ENCODE measurements at regions not wholly inside any gene's neighbourhood (a gene's known extent, or its start where the extent isn't known, plus 50 kb on each side); places are given as distances from the start of the nearest gene placed in this dataset.
"Not testable (repeated sequence)": the region's sequence is repeated elsewhere in the genome, so short reads cannot be mapped to it uniquely, and the experiment has no call there.

DNA sequence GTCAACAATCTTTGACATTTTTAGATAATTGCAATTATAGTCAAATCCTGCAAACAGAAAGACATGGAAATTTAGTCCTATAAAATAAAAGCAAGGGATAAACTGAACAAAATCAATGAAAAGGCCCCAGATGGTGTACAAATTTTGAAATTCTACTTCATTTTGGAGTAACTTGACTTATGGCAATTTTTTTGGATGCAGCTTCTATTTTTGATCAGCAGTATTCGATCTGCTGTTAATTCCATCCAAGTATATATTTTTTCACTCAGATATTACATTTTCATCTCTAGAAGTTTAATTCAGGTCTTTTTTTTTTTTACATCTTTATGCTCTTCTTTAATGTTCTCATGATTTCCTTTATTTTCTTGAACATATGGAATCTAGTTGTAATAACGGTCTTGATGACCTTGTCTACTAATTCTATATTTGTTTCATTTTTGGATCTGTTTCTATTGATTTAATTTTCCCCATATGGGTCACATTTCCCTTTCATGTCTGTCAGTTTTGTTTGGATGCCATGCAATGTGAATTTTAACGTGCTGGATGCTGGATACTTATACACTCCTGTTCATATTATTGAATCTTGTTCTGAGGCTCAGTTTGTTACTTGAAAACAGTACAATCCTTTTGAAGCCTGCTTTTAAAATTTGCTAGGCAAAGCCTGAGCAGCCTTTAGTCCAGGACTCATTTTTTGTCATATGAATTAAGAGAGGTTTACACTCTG is 164.3 kb upstream of the FAM3C start:
- DNase-seq, result no peak

DNA sequence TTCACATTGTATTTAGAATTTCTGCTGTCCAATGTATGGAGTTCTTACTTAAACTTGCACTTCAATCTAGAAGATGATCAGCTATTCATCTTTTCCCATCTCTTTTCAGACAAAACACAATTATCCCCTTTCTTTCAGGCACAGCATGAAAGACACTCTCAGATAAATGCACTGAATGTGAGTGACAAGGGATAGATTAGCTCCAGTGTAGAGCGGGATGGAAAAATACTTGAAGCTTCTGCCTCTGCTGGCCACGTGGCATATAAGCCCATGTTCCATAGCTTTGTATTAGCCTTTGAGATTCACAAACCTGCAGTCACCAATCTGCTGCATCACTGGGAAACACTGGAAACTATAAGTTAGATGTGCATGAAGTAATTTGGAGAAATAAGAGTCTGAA is 162.2 kb upstream of the FAM3C start:
- no peak for DNase-seq

DNA sequence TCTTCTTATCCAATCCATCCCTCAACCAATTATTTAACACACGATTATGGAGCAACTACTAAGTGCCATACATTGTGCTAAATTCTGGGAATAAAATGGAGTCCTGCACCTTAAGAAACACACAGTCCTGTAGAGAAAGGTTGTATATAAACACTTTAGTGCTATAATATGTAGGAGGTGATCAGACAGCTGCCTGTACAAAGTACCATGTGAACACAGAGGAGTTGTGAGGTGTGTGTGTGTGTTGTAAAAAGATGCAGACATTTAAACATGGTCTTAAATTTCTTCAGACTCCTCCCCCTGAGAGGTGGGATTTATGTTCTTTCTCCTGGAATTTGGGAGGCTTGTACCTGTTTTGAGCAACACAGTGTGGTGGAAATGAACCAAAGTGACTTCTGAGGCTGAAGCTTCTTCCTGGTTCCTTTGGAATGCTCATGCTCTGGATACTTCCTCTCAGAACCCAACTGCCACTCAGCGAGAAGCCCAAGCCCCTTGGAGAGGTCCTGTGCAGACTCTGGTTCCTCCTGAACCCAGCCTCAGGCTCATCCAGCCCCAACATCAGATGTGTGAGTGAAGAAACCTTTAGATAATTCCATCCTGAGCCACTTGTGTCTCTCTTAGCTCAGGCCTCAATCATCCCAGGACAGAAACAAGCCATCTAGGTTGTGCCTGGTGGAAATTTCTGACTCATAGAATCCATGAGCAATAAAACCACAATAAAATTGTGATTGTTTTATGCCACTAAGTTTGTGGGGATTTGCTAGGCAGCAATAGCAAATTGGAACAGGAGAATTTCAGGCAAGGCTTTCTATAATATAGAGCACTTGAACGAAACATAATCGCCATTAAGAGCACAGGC is 161.2 kb upstream of the FAM3C start:
- DNase-seq, result no peak

DNA sequence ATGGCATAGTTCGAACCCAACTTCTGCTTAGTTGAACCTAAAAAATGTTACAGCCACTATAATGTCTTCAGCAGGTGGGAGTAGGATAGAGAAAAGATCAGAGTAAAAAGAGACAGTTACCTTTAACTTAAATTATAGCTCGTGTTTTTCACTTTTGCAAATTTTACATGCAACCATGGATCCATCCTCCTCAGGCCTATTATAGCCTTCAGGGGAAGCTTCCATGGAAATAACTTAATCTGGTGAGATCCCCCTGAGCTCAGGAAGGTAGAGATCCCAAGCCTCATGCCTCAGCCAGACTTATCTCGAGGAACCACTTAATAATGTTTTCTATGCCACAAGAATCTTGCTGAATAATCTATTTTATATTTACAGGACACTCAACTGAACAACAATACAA is 159.4 kb upstream of the FAM3C start:
- DNase-seq, result no peak

DNA sequence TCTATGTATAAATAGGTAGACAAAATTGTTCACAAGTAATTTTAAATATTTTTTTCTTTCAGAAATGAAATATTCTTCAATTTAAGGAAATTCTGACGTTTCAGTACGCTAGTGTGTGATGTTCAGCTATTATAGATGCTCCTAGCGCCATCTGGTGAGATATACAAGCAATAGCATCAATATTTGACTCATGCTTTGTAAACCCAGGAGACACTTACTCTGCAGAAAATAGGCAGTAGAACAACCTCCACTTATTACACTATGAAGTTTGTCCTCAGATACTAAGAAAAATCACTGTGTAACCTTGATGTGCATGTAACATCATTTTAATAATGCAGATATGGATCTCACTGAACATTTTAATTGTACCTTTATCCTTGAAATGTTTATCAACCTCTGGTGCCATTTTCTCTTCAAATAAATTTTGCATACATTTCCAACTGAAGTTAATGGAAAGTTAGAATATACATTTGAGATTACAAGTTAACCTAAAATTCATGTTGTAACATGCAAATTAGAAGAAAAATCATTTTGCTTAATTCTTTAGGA is 151.5 kb upstream of the FAM3C start:
- peak; percentile 1 for DNase-seq

DNA sequence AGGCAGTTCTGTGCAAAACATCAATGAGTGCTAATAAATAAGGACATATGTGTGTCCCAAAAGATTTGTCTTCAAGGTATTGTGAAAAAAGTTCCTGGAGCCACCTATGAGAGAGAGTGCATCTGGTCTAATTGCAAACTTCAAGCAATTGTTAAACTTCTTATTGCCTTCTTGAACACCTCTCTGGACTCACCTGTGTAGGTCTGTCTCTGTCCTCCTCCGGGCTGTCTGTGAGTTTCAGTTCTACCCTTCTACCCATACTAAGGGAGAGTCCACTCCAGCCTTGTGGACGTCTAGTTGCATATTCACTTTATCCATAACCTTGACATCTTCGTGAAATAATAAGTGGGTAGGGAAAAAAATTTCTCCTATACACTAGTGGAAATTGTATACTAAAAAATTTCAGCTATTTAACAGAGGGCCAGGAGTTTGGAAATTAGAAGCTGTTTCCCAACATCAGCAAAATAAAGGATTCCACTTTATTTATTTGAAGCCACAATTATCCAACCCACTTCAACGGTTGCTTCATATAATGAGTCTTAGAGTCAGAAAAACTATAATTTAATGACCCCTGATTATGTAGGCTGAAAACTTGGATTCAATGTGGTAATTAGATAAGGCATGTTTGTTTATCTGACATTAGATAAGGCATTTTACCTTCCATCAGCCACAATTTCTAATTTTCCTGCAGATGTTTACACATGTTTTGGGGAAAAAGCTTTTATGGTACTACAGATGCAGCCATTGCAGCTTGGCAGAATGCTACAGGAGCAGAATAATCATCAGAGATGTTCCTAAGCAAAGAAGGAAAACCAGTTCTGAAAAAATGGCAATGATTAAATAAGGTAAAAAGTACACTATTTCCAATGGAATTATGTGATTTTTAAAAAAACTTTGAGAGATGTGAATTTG is 150.8 kb upstream of the FAM3C start:
- DNase-seq, result no peak

DNA sequence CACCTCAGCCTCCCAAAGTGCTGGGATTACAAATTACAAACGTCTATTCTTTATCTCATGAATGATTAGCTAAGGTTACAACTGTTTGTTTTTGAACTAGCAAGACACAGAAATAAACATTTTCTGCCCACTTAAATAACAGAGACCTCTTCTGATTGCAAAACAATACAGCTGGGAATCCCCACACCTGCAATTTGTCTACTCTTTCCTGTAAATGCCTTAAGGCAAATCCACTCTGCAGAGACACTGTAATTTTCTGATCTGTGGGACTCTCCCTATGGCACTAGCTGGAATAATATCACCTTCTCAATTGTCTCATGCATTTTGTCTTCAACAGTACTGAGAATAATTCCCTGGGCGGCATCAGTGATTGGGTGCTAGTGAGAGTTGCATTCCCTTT is 149.3 kb upstream of the FAM3C start:
- no peak for DNase-seq

DNA sequence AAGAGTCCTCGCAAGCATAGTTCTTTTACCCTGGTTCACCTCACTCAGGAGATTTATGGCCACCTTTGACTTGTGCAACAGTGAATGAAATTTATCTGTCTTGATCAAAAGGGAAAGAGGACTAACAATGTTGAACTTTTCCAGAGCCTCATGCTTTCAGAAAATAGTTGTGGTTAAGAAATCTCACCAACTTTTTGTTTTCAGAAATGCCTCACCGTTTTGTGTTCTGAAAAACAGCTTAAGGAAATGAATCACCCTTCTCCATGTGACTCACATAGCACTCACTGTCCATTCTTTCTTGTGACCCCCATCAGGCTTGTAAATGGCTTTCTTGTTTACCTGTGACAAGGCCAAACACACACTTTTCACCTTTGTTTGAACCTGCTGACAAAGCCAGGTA is 148.6 kb upstream of the FAM3C start:
- no peak for DNase-seq

DNA sequence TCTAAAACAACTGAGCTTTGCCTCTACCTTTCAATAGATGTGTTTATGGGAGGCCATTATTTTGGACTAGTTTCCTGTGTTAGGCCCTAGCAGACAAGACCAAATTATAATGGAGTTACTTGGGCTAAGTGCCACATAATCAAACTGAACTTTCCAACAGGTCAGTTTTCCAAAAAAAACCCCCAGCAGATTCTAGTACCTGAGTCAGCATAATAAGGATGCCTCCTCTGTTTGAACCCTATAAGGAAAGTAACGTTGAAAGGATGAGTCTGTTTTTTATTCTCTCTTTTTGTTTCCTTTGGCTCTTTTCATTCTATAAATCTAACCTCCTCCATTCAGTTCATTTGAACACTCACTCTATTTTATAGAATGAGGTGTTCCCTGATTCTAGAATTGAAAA is 148.1 kb upstream of the FAM3C start:
- DNase-seq, result no peak

DNA sequence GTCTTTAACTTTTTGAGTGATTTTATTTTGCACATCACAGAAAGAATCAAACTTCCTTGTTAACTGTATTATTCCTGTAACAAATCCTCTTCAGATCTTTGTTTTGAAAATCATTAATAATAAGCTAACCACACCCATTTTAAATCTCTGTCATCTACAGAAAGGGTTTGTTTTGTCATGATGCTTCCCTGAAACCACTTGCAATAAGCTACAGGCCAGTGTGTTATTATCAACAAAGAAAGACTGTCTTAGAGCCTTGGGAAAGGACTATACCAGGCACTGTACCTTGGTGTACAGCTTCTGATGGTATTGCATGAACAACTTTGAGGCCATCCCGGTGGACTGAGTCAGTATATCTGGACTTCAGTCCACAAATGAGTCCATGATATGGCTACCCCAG is 145.3 kb upstream of the FAM3C start:
- DNase-seq, result no peak

DNA sequence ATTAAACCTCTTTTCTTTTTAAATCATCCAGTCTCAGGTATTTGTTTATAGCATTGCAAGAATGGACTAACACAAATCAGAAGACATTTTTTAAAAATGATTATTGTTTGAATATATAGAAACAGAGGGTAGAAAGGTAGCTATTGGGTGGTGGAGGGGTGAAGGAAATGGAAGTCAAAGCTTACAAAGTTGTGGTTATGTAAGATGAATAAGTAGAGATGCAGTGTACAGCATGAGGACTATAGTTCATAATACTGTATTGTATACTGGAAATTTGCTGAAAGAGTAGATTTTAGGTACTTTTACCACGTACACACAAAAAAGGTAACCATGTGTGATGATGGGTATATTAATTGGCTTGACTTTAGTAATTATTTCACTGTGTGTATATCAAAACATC is 144.0 kb upstream of the FAM3C start:
- DNase-seq, result no peak

DNA sequence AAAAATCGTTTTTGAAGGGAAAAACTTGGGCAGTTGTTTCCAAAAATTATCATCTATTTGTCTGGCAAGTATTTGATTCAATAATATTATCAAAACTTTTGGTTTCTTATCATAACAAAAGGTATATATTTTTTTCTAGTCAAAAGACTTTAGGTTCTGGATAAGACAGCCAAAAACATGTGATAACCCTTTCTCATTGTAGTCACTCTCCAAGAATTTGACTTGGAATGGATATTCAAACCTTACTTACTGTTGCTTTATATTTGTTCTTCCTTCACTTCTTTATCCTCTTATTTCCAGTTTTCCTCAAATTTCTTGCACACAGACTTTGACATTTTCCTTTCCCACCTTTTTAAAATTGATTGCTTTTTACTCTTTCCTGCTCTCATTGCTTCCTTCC is 140.9 kb upstream of the FAM3C start:
- DNase-seq, result no peak

DNA sequence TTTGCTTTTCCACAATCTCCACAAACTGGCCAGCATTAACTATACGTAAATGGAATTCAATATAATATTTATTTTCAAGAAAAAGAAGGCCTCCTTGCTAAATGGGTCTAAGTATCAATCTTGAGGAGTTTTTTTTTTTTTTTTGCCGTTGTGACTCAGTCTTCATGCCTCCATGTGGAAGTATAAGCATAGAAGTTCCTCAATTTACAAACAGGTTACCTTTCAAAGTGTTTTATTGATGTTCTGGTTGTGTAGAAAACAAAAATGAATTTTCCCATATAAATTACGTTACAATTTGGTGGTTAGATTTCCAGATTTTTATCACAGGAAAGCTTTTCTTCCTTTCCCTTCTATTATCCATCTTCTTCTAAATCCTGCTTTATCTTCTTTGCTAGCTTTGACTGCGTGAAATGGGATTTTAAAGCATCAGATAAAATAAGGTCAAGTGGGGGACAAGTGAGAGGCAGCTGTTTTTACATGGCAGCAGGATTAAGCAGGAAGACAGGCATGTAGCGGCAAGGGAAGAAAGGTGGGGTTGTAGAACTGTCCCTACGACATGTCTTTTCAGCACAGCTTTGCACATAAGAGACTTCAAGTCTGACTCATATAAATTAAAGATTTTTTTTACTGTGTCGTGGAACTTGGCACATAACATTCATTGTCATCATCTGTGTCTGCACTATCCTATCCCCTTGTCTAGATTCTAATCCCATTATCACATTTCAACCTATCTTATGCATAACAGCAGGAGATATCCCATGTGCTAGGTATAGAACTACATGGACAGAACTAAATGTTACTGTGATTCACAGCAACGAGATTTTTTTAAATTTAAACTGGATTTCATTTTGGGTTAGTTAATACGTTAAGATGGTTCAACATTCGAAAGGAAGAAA is 135.3 kb upstream of the FAM3C start:
- no peak for DNase-seq

DNA sequence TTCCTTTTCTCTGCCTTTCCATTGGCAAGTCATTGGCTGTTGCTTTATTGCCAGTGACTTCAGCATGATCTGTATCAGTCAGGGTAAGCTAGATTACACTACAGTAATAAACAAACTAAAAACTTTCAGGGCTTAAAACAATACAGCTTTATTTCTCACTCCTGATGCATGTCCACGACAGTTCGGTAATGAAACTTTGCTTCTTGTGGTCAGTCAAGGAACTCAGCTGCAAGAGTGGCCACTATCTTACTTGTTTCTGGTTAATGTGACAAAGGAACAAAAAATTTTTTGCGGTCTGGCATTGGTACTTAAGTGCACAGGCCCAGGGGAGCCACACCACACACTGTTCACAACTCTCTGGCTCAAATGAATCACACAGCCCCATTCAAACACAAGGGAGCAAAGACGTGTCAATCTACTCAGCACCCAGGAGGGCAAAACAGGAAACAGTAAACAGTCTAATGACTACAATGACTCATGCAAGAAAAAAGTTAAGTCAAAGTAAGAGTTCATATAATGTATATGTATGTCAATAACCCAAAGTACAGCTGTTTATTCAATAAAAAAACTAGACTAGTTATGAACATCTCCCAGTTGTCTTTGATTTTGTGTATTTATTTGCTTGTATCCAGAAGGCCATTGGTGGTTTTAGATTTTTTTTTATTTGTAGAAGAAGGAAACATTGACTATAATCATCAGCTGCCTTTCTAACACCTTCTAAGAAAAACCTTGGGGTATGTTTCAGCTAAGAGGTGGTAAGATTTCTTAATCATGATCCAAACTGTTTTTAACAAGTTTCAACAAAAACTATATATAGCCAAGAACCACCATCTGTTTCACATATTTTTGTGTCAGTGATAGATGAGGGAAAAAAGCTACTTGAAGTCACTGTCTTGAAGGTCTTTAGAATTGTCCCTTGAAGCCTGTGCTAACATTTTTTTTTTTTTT is 134.4 kb upstream of the FAM3C start:
- no peak for DNase-seq

DNA sequence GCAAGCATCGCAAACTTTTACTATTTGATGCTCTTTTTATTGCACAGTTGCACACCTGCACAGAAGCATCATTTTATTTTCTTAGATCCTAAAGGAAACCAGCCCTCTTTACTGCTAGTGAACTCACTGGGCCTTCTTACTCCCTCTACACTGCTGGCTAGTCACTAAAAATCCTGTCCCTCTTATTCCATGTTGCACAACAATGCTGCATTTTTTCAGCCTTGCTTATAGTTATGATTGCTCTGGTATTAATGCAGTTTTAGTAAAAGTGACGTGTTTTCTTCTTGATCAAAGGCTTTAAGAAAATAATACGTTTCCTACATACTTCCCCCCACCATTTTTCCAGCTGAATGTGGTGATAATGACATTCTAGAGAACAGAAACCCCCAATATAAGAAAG is 132.9 kb upstream of the FAM3C start:
- DNase-seq, result no peak

DNA sequence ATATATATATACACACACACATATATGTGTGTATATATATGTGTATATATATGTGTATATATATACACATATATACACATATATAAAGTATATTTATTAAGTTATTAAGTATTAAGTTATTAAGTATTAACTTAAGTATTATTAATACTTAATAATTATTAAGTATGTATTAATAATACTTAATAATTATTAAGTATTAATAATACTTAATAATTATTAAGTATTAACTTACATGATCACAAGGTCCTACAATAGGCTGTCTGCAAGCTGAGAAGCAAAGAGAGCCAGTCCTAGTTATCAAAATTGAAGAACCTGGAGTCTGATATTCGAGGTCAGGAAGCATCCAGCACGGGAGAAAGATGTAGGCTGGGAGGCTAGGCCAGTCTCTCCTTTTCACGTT is 130.1 kb upstream of the FAM3C start:
- not testable (repeated sequence) for DNase-seq

DNA sequence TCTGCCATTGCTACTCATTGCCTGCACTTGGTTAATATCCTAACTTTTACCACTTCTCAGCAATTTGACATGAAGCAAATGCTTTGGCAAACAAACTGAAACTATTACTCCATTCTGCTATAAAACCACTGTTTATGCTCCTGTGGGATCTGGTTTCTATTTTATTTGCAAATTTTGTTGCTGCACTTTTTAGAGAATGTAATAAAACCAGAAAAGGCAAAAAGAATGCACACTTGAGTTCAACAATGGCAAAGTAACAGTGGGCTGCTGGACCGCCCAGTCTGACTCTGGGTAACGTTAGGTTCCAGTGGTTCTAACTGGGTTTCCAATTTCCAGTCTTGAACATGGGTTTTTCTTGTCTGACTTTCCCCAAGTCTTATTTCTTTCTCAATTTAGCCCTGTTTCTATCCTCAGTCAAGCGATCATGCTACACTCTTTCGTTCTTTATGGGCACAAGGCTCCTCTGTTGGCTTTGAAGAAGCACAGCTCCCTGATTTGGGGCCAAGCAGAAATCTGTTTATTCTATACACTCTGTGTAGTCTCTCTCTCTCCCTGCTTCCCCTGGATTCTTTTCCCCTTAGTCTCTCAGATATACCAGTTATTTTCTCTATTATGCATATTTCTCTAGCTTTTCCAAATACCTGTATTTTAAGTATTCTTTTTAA is 129.2 kb upstream of the FAM3C start:
- no peak for DNase-seq

DNA sequence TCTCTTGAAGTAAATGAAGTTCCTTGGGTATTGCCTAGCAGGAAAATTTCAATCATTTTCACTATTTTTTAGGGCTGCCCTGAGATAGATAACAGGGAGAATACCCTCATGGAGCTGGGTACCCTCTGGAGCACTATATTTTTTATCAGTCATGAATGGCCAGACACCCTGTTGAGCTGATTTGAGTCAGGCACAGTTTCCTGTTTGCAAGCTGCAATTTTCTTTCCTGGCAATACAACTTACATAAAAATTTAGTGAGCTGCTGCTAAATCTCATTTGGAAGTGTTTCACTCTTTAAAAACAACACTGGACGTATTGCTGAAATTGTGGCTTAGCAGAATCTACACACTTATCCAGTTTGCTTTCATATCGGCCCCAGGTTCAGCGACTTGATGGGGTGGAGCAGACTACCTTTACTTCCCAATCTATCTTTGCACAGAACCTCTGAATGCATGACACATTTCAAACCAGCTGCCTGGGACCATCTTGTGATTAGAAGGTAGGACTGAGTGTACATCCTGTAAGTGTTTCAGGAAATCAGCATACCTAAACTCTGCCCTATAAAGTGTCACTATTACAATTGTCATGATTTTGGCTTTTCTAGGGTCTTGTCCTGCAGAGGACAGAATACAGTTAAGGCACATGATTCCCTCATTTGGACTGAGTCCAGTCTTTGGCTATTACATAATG is 125.7 kb upstream of the FAM3C start:
- no peak for DNase-seq

DNA sequence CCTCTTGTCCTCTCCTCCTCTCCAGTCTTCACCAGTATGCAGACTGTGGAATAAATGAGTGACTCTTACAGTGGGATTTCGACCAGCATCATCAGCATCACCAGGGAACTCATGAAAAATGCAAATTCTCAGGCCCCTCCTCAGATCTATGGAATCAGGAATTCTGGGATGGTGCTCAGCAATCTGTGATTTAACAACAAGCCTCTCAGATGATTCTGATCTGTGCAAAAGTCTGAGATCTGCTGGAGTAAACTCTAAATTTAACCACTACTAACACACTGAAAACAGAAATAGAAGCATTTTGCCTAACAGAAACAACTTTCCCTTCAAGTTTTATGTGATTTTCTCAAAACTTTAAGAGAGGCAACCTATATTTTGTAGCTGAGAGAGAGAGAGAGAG is 124.8 kb upstream of the FAM3C start:
- DNase-seq, result no peak
